ENCODE measurements at regions not wholly inside any gene's neighbourhood (a gene's known extent, or its start where the extent isn't known, plus 50 kb on each side); places are given as distances from the start of the nearest gene placed in this dataset.
A peak's percentile ranks its signal among the peaks of the same experiment; 100 is the strongest.

DNA sequence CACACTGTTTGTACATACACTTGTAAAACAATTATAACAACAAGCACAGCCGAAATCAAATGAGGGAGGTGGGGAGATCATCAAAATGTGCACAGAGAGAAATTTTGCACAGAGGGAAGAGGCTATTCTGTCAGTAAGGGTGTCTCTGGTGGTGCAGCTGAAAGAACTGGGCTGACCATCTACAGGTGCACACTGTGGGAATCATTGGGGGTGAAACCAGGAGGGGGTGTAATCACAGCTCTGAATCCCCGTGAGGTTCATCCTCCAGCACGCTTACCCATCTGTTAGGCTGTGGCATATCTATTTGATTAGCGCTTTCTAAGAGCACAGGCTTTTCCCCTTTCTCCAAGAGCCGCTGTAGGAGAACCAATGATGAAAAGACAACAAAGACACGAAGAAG lies 389.9 kb upstream of the CDH20 start:
- H3K4me3 ChIP-seq (ENCODE audit: low read depth, low read length), result no peak overlapping the region
- no peak for DNase-seq (ENCODE audit: low read depth)
- TF ChIP-seq, protein P1, sequence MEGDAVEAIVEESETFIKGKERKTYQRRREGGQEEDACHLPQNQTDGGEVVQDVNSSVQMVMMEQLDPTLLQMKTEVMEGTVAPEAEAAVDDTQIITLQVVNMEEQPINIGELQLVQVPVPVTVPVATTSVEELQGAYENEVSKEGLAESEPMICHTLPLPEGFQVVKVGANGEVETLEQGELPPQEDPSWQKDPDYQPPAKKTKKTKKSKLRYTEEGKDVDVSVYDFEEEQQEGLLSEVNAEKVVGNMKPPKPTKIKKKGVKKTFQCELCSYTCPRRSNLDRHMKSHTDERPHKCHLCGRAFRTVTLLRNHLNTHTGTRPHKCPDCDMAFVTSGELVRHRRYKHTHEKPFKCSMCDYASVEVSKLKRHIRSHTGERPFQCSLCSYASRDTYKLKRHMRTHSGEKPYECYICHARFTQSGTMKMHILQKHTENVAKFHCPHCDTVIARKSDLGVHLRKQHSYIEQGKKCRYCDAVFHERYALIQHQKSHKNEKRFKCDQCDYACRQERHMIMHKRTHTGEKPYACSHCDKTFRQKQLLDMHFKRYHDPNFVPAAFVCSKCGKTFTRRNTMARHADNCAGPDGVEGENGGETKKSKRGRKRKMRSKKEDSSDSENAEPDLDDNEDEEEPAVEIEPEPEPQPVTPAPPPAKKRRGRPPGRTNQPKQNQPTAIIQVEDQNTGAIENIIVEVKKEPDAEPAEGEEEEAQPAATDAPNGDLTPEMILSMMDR (conservative IDR thresholded peaks at IDR 0.05; ENCODE audit: low read depth, low read length), result no peak

DNA sequence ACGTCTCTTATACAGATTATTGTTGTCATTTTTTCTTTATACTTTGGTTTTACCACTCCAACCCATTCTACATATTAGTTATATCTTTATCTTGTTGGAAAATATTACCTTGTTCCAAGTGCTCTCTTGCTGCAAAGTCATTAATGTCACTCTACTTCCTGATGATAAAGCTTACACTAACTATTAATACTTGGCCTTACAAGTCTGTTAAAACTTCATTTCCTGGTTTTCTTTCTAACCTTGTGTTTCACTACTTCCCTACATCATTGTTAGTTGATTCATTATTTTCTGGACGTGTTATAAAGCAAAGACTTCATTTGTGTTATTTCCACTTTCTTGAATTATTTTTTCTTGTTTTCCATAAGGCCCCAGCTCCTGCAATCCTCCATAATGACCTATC lies 382.6 kb upstream of the CDH20 start:
- TF ChIP-seq, protein P1 (conservative IDR thresholded peaks at IDR 0.05; ENCODE audit: low read depth, low read length), result no peak
- DNase-seq (ENCODE audit: low read depth), result no peak
- H3K4me3 ChIP-seq (ENCODE audit: low read depth, low read length), result no peak overlapping the region

DNA sequence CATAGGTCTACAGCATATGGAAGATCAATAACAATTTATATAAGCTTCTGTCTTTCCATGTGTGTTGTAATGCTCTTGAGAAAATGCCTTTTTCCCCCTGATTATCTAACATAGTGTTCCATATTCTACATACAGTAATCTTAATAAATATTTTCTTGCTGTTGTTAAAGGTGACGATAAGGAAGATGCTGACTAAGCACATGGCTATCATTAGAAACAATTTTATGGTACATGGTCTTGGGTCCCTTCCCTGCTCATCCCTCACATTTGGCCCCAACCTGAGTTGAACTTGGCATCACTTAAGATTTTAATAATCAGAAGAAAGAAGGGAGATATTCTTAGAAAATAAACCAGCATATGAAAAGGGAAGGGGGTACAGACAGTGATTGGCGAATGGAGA lies 382.1 kb upstream of the CDH20 start:
- DNase-seq (ENCODE audit: low read depth), result no peak
- TF ChIP-seq, protein P1 (conservative IDR thresholded peaks at IDR 0.05; ENCODE audit: low read depth, low read length), result no peak
- no peak overlapping the region for H3K4me3 ChIP-seq (ENCODE audit: low read depth, low read length)

DNA sequence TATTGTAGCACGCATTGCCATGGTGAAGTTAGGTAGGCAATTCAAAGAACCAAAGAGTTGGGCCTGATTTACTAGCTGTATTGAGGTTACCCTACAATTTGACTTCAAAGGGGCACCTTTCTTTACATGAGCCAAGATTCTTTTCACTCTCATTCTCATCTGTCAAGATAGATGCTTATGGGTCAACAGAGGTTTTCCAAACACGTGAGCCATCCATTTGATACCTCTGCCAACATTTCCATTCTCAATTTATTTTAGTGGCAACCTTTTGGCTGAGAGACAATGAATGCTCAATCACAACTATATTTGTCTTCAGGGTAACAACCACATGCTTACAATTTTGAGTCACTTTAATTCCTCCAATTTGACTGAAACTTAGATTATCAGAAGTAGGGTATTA lies 370.6 kb upstream of the CDH20 start:
- DNase-seq (ENCODE audit: low read depth), result no peak
- TF ChIP-seq, protein P1 (conservative IDR thresholded peaks at IDR 0.05; ENCODE audit: low read depth, low read length), result no peak
- no peak overlapping the region for H3K4me3 ChIP-seq (ENCODE audit: low read depth, low read length)

DNA sequence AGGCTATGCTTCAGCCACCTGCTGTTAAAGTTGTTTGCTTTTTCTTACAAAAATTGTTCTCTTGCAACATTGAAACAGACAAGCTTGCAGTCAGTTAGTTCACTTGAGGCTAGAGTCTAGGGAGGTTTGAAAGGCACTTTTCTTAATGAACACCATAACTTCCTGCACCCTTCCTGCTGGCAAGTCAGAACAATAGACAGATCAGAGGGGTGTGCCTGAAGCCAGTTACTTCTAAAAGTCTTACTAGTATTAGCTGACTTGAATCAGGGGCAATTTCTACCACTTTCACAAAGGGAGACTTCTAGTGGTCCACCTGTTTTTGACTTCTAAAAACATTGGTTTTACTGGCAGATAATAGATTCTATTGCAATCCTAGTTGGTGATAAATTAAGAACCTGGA lies 367.4 kb upstream of the CDH20 start:
- TF ChIP-seq, protein P1 (conservative IDR thresholded peaks at IDR 0.05; ENCODE audit: low read depth, low read length), result no peak
- peak; percentile 27 for DNase-seq (ENCODE audit: low read depth)
- H3K4me3 ChIP-seq (ENCODE audit: low read depth, low read length), result no peak overlapping the region

DNA sequence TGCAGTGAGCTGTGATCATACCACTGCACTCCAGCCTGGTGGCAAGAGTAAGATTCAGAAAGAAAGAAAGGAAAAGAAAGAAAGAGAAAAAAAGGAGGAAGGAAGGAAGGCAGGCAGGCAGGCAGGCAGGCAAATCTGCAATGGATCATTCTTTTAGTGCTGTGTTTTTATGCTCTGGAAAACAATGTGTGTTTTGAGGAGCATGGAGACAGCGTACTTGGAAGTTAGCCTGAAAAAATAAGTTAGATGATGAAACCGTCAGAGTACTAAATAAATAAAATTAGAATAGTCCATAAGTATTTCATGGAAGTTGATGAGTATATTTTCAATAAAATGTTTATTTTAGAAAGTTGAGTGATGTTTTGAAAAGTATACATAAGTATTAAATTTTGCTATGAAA lies 366.4 kb upstream of the CDH20 start:
- DNase-seq (ENCODE audit: low read depth), result peak; percentile 58
- H3K4me3 ChIP-seq (ENCODE audit: low read depth, low read length), result no peak overlapping the region

DNA sequence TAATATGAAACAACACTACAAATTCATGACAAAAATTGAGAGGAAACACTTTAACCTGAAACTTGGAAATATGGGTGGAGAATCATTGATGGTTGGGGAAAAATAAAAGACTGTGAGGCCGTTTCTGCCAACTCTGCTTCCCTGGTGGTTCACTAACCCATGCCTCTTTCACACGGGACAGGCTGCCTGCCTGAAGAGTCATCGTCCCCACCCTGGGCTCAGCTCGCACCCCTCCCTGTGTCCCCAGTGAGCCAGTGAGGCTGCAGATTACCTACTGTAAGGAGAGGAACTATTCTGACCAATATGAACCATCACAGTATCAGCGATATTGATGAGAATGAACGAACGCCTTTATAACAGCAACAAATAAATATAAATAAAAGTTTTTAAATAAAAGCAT lies 357.8 kb upstream of the CDH20 start:
- TF ChIP-seq, protein P1 (conservative IDR thresholded peaks at IDR 0.05; ENCODE audit: low read depth, low read length), result no peak
- no peak overlapping the region for H3K4me3 ChIP-seq (ENCODE audit: low read depth, low read length)
- no peak for DNase-seq (ENCODE audit: low read depth)

More for the DNA sequence above, 366.4 kb upstream of the CDH20 start:
- TF ChIP-seq, protein P1 (conservative IDR thresholded peaks at IDR 0.05; ENCODE audit: low read depth, low read length), result no peak
